NCI-H345 (cell line): ENCODE measurements at regions not wholly inside any gene's neighbourhood (a gene's known extent, or its start where the extent isn't known, plus 50 kb on each side); places are given as distances from the start of the nearest gene placed in this dataset.
"Not testable (repeated sequence)": the region's sequence is repeated elsewhere in the genome, so short reads cannot be mapped to it uniquely, and the experiment has no call there.

Experiments
- DNase-seq: peaks from one replicate; lab custom pipeline; 2025; lab: John Stamatoyannopoulos, UW

- no peak for DNase-seq
Observed at GRCh38 chr5:23451156-23451555, 56.3 kb upstream of the PRDM9 start.

- no peak for DNase-seq
Observed at GRCh38 chr5:23450187-23450586, 57.2 kb upstream of the PRDM9 start.

GRCh38 chr5:23448627-23449026 is 58.8 kb upstream of the PRDM9 start:
- no peak for DNase-seq

- DNase-seq, result no peak
Observed at GRCh38 chr5:23446424-23446823, 61.0 kb upstream of the PRDM9 start.

- DNase-seq, result no peak
Observed at GRCh38 chr5:23445573-23445972, 61.8 kb upstream of the PRDM9 start.

GRCh38 chr5:23440703-23441102 is 66.7 kb upstream of the PRDM9 start:
- no peak for DNase-seq

- no peak for DNase-seq
Observed at GRCh38 chr5:23437011-23437410, 70.4 kb upstream of the PRDM9 start.

- DNase-seq, result no peak
Observed at GRCh38 chr5:23433534-23434315, 73.7 kb upstream of the PRDM9 start.

- no peak for DNase-seq
Observed at GRCh38 chr5:23428705-23429104, 78.7 kb upstream of the PRDM9 start.

- DNase-seq, result not testable (repeated sequence)
Observed at GRCh38 chr5:23420214-23420613, 87.2 kb upstream of the PRDM9 start.

- DNase-seq, result peak; percentile 91
Observed at GRCh38 chr5:23419115-23419514, 88.3 kb upstream of the PRDM9 start.

- DNase-seq, result no peak
Observed at GRCh38 chr5:23412515-23412914, 94.9 kb upstream of the PRDM9 start.

GRCh38 chr5:23411994-23412393 is 95.4 kb upstream of the PRDM9 start:
- no peak for DNase-seq

GRCh38 chr5:23411200-23411599 is 96.2 kb upstream of the PRDM9 start:
- DNase-seq, result peak; percentile 52

GRCh38 chr5:23410775-23411174 is 96.6 kb upstream of the PRDM9 start:
- DNase-seq, result peak; percentile 40

- no peak for DNase-seq
Observed at GRCh38 chr5:23405316-23406068, 101.9 kb upstream of the PRDM9 start.

- DNase-seq, result no peak
Observed at GRCh38 chr5:23402585-23402984, 104.8 kb upstream of the PRDM9 start.

GRCh38 chr5:23400951-23401350 is 106.5 kb upstream of the PRDM9 start:
- no peak for DNase-seq

- no peak for DNase-seq
Observed at GRCh38 chr5:23396346-23396745, 111.1 kb upstream of the PRDM9 start.

GRCh38 chr5:23389291-23390101 is 117.9 kb upstream of the PRDM9 start:
- peak; percentile 49 for DNase-seq

GRCh38 chr5:23385036-23385435 is 122.4 kb upstream of the PRDM9 start:
- DNase-seq, result no peak

GRCh38 chr5:23372177-23372576 is 135.2 kb upstream of the PRDM9 start:
- DNase-seq, result no peak

- DNase-seq, result no peak
Observed at GRCh38 chr5:23368393-23368792, 139.0 kb upstream of the PRDM9 start.
